BLaER1 treated with 17β-estradiol and CSF1 and Interleukin-3, amounts not matched to agents 10 nM and 100 nM (cell line): ENCODE measurements at regions not wholly inside any gene's neighbourhood (a gene's known extent, or its start where the extent isn't known, plus 50 kb on each side); places are given as distances from the start of the nearest gene placed in this dataset.

ENCODE experiments used
- H3K27ac ChIP-seq, 11 experiments: shearing (Covaris generic); formaldehyde crosslinking; 2 replicates each; pipeline ENCODE4 v1.8.1; 2022
- H3K27me3 ChIP-seq, 11 experiments: shearing (Covaris generic); formaldehyde crosslinking; 2 replicates each; pipeline ENCODE4 v1.8.1; 2022
- H3K36me3 ChIP-seq, 11 experiments: shearing (Covaris generic); formaldehyde crosslinking; 2 replicates each; pipeline ENCODE4 v1.8.1; 2022
- H3K4me1 ChIP-seq, 10 experiments: shearing (Covaris generic); formaldehyde crosslinking; 2 replicates each; pipeline ENCODE4 v1.8.1; 2022
- H3K4me2 ChIP-seq, 11 experiments: shearing (Covaris generic); formaldehyde crosslinking; 2 replicates each; pipeline ENCODE4 v1.8.1; 2022
- H3K4me3 ChIP-seq, 10 experiments: shearing (Covaris generic); formaldehyde crosslinking; 2 replicates each; pipeline ENCODE4 v1.8.1; 2022
- H3K9ac ChIP-seq, 11 experiments: shearing (Covaris generic); formaldehyde crosslinking; 2 replicates each; pipeline ENCODE4 v1.8.1; 2022
- H3K9me3 ChIP-seq, 11 experiments: shearing (Covaris generic); formaldehyde crosslinking; replicated peaks in 1 of 11; 2 replicates each; pipeline ENCODE4 v1.8.1; 2022
- H4K20me1 ChIP-seq, 11 experiments: shearing (Covaris generic); formaldehyde crosslinking; 2 replicates each; pipeline ENCODE4 v1.8.1; 2022
- Cebpa-rat ChIP-seq, 11 experiments: shearing (Covaris generic); IDR thresholded peaks; 2 replicates each; pipeline ENCODE4 v1.8.1; 2022

DNA sequence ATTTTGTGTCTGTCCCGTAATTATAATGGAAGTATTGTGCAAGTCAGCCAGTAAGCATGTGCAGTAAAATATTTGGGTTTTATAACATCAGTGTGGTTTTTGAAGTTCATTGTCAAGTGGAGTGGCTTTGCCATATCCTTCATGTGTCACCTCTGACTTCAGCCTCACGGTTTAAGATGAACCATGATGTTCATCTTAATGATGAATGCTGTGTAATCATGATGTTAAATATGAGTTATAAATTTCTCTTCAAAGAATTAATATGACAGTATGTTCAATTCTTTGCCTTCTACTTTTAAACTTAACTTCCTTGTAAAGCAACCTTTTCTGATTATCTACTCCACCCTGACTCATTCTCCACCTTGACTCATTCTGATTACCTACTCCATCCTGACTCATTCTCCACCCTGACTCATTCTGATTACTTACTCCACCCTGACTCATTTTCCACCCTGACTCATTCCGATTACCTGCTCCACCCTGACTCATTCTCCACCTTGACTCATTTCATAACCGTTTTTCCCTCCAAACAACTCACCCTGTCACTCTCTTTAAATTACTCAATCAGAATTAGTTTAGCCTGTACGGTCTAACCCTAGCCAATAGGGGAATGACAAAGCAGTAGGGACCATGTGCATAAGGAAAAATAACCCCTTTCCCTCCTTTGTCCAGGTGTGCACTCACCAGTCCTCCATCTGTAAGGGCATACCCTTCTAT, 50.3 kb upstream of the ANKRD10 start:
- peaks cover 68 to 78% (median 72%) of the 10 kb centered on the region in 11 experiments for H3K9me3 ChIP-seq
- H3K27ac ChIP-seq = no peak overlapping the region
- no peaks in the 10 kb centered on the region for H4K20me1 ChIP-seq
- no peak overlapping the region for H3K4me3 ChIP-seq
- no peaks in the 10 kb centered on the region; a peak in 1 of 22 replicates for H3K36me3 ChIP-seq
- no peak overlapping the region for H3K4me2 ChIP-seq
- H3K27me3 ChIP-seq = no peaks in the 10 kb centered on the region
- no peak overlapping the region for H3K9ac ChIP-seq
- TF ChIP-seq Cebpa-rat (IDR thresholded peaks at IDR 0.05) = no peak
- peaks cover 0 to 10% (median 0%) of the 10 kb centered on the region in 10 experiments; a peak in 1 of 20 replicates for H3K4me1 ChIP-seq
